Medulla oblongata (tissue), 1 donor: ENCODE measurements at regions not wholly inside any gene's neighbourhood (a gene's known extent, or its start where the extent isn't known, plus 50 kb on each side); places are given as distances from the start of the nearest gene placed in this dataset.

Experiments
- DNase-seq: peaks from one replicate; pipeline ENCODE4 v3.0.0-alpha.2; 2015; ENCODE audit errors: extremely low spot score

GRCh38 chr6:145306489-145306888 is 428.8 kb downstream of the EPM2A start:
- DNase-seq: no peak

GRCh38 chr6:145309842-145310535 is 425.3 kb downstream of the EPM2A start:
- no peak for DNase-seq

DNA sequence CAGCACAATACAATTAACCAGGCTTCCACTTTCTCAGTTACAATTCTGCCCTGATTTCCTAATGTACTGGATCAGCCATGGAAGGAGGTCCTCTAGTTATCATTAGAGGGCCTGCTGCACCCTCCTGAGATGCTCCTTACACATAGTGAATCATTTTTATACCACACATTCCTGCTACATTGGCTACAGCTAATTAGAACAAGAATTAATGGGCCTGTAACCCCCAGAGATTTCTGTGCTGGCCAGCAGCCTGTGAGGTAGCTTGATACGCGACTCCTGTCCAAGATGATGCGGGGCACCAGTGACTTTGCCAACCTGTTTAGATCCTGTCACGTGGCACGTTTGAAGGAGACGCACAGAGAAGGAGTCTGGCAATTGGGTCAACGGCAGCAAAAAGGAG is 422.8 kb downstream of the EPM2A start:
- no peak for DNase-seq

DNA sequence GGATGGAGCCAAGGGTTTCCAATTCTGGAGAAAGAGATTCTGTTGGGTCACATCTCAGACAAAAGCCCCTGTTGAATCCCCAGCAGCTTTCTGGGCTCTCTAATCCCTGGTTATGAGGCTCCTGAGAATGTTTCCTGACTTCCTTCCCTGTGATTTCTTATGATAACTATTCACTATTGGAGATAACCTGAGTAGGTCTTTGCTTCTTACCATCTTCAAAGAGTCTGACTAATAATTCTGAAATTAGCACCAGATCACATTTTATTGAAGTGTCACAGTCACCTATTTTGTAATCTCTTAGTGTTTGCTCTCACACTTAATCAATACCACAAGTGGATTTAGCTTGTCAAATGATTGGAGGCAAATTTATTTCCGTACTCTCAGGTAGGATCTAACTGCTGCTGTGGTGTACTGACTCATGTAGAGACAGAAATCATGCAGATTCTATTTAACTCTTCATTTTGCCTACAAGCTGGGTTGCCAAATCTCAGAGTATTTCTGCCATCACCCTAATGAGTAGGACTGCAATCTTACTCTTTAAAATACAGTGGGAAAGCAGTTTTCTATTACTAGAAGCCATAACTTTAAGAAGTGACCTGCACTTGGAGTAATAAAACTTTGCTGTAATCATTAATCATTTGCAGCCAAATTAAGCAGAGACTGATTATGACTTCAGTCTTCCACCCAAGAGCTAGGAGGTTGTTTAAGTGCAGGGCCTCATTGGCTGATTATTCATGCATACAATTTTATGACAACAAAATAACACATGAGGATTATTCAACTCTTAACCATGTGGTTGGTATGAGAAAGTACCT is 422.1 kb downstream of the EPM2A start:
- no peak for DNase-seq

DNA sequence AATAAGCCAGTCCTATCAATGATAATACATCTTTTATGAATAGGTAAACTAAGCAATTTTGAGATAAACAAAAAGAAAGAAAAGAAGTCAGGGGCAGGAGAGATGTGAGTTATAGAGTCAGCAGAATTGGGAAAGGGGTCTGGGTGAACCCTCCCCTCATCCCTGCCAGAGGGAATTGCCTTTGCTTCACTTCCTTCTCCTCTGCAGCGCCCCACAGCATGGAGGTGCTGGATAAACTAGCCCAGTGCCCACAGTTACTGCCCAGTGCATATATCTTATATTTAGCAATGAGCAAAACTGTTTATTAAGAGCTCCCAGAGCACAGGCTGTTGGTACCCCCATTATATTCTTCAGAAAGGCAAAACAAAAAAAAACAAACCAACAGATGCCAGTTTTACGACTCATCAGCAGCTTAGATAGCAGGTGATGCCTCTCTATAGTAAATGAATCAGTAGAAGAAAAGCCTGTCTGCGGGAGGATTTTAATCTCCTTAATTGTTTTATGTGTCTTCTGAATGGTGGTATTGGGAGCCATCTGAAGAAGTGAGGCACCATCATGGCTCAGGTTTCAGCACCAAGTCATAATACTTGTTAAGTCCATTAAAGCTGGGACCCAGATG is 419.2 kb downstream of the EPM2A start:
- no peak for DNase-seq

DNA sequence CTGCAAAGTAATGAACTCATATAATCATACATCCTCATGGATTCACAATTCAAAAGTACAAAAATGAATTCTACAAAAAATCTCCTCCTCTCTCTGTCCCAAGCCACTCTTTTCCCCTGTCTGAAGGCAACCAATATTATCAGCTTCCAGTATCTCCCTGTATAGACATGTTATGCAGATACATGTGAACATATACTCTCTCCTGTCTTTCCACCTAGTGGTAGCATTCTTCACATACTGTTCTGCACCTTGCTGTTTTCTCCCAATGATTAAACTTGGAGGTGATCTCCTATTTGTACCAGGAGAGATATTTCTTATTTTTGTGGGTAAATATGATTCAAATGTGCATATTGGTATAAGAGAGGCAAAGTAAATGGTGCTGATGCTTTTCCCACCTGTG is 416.4 kb downstream of the EPM2A start:
- DNase-seq: no peak

DNA sequence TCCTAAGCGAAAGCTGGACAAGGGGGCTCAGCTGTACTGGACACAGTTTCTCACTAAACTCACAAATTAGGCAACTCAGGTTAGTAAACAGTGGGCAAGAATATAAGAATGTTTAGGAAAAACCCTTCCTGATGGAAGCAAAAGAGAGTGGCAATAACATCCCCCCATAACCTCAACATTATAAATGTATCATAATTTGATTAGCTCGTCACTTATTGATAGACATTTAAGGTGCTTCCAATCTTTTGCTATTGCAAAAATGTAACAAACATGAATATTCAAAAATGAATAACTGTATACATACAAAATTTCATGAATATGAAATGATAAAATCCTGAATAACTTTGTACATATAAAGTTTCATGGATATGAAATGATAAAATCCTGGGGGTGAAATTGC is 415.7 kb downstream of the EPM2A start:
- no peak for DNase-seq

GRCh38 chr6:145323646-145324045 is 411.7 kb downstream of the EPM2A start:
- no peak for DNase-seq

GRCh38 chr6:145327586-145327985 is 407.7 kb downstream of the EPM2A start:
- DNase-seq: no peak

- DNase-seq: no peak
These were observed 406.1 kb downstream of the EPM2A start for GRCh38 chr6:145329257-145329656.

DNA sequence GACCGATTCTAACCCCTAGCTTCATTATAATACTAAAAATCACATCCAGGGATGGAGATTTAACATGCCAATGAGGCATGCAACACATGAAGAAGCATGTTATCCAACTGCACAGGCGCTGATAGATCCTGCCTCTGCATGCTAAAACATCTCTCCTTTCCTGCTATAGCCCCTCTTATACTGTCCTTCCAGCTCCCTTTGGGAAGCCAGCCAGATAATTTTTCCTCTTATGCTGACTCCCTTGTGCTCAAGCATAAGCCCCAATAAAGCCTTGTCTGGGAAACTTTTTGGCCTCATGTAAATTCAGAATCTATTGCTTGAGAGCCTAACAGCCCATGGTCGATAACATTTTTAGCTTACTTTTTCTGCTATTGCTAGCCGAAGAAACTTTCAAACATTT is 404.3 kb downstream of the EPM2A start:
- no peak for DNase-seq

DNA sequence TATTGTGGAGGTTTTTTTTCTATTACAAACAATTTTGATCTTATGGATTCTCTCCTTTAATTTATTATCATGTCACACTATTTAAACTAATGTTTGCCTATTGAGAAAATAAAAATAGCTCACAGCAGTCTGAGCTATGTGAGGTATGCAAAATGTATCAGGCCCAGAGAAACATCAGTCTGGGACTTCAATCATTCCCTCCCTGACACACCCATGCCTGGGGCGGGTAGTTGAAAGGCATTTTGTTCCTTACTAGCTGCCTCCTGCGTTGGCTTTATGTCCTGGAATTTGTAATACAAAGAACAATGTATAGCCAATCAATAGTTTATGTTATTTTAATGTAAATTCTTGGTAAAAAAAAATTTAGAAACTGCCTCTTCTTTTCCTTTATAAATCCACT is 403.3 kb downstream of the EPM2A start:
- DNase-seq: no peak

GRCh38 chr6:145336119-145336518 is 399.2 kb downstream of the EPM2A start:
- no peak for DNase-seq

DNA sequence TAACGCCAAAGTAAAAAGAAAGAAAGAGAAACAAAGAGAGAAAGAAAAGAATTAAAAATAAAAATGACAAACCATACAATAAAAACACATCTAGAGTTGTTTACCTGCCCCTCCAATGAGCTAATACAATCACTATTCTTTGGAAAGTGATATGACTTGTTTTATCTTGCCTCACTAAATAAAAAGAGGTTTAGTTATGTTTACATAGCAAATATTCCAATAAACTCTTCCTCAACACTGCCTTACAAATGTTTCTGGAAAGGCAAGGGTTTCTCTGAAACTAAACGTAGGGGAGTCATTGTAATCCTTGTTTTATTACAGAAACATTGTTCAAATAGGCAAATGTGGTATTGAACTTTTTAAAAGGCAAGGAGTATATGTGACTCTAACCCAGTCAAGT is 396.2 kb downstream of the EPM2A start:
- no peak for DNase-seq

- no peak for DNase-seq
These were observed 395.1 kb downstream of the EPM2A start for GRCh38 chr6:145340256-145340655.

GRCh38 chr6:145345094-145345493 is 390.2 kb downstream of the EPM2A start:
- DNase-seq: no peak

DNA sequence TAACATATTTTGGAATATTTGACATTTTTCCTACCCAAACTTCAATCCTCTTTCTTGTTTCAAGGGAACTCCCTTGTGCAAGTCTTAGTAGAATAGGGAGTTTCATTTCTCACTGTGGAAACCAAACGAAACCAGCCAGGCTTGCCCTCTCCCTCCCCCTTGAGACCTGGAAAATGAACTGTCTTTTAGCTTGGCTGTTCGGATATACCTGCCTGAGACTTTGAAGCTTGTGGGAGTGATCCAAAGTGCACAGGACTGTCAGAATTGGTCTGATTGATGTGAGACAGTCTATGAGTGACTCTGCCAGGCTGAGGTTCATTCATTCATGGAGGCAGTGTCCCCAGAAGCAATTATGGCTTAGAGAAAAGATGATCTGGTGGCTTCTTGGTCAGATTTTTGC is 388.1 kb downstream of the EPM2A start:
- no peak for DNase-seq

GRCh38 chr6:145349950-145350510 is 385.3 kb downstream of the EPM2A start:
- no peak for DNase-seq

DNA sequence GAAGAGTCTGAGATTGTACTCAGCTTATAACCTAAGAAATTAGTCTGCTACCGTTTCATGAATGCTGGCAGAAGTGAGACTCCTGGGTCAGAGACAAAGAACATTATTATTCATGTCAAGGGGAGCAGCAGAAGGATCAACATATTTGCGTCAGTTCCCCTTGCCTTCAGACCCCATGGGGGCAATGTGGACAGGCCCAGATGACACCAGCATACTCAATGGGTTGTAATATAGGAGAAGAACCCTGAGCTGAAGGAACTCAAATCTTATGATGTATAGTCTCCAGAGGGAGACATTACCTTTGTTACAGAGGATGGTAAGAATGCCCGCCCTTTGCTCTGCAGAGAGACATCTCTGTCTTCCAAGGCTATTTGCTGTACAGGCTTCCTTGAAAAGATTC is 384.4 kb downstream of the EPM2A start:
- no peak for DNase-seq

DNA sequence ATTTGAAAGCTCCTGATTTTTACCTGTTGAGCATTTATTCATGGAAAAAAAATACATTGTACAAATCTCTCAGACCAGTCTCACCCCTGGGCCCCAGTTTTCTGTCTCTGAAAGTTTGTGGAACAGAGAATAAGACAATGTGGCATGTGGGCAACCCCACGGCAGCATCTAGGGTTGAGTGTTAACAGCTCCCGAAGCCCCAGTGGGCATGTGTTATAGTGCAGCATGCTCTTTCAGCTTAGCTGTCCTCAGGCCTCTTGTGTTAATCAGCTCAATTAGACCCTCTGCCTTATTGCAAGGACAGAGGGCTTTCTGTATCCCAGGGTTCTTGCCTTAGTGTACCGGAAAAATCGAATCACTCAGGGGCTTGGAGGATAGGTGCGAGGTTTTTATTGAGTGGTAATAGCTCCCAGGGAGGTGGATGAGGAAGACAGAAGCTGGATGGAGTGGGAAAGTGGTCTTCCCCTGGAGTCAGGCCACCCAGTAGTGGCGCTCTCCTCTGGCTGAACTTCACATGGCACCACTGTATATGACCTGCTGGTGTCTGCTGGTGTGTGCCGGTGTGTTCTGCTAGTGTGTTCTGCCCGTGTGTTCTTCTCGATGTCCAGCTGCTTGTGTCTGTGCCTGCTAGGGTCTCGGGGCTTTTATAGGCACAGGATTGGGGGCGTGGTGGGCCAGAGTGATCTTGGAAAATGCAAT is 382.8 kb downstream of the EPM2A start:
- DNase-seq: no peak

GRCh38 chr6:145360865-145361264 is 374.5 kb downstream of the EPM2A start:
- no peak for DNase-seq

DNA sequence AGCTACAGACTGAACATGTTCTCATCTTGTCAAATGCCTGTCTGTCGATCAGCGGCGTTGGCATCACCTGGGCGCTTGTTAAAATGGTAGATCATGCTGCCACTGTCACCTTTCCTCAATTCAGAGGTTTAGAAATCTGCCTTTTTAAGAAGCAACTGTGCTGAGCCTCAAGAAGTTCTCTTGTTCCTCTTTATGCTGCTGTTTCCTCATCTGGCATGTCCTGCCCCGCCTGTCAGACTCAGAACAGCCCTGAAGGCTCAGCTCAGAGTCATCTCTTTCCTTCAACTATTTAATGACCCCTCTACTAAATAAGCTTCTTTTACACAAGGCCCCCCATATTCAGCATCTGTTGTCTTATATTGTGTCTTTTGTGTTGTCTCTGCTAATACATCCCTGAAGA is 368.2 kb downstream of the EPM2A start:
- DNase-seq: no peak
